Ishikawa (cell line): ENCODE measurements at regions not wholly inside any gene's neighbourhood (a gene's known extent, or its start where the extent isn't known, plus 50 kb on each side); places are given as distances from the start of the nearest gene placed in this dataset.

Source experiments
- CREB1 ChIP-seq: IDR thresholded peaks from 2 replicates; pipeline ENCODE4 v1.6.1; 2012; ENCODE audit warnings: low read depth
- TAF1 ChIP-seq: IDR thresholded peaks from 2 replicates; pipeline ENCODE4 v1.6.1; 2012; ENCODE audit warnings: low read depth, mild to moderate bottlenecking
- TCF12 ChIP-seq: IDR thresholded peaks from 2 replicates; pipeline ENCODE4 v1.6.1; 2012; ENCODE audit warnings: low read depth
- YY1 ChIP-seq: IDR thresholded peaks from 2 replicates; pipeline ENCODE4 v1.6.1; 2012; ENCODE audit warnings: low read depth

DNA sequence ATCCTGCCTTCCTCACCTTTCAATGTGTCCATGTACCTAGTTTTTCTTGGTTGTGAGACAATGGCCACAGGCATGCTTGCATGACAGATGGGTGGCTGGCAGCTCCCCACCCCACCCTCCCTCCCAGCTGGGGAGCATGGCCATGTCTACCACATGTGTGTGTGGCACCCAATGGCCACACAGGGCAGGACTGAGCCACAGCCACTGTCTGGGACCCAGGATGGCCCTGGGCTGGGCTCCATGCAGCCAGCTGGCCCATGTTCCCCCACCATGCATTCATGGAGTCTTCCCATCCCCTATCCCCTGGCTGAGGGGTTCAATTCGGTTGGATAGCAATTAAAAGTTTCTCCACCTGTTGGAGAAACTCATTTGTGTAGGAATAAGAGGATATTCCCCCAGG is 566.0 kb upstream of the USP15 start:
- TF ChIP-seq TAF1 (no peak), YY1 (no peak), CREB1 (no peak), TCF12 (no peak)
